ENCODE measurements at regions not wholly inside any gene's neighbourhood (a gene's known extent, or its start where the extent isn't known, plus 50 kb on each side); places are given as distances from the start of the nearest gene placed in this dataset.

- DNase-seq: no peak
Observed at GRCh38 chr9:23326597-23326996, 499.4 kb downstream of the ELAVL2 start.

DNA sequence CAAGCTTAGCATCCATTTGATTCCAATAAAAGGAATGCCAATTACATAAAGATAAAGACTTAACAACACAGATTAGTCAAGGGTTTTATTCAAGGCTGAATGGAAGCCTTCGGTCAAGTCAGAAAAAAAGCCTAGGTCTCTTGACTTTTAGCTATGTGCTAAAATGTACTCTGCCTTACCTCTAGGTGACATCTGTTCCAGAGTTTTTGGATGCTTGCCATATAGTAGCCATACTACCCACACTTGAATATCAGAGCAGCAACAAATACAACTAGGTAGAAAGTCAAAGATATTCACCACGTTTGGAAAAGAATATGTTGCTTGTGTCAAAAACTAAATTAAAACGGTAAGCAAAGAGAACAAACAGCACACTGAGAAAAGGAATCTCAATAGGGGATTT, 484.7 kb downstream of the ELAVL2 start:
- DNase-seq: no peak

GRCh38 chr9:23342291-23342690, 483.7 kb downstream of the ELAVL2 start:
- no peak for DNase-seq

- no peak for DNase-seq
Observed at GRCh38 chr9:23343226-23343625, 482.8 kb downstream of the ELAVL2 start.

DNA sequence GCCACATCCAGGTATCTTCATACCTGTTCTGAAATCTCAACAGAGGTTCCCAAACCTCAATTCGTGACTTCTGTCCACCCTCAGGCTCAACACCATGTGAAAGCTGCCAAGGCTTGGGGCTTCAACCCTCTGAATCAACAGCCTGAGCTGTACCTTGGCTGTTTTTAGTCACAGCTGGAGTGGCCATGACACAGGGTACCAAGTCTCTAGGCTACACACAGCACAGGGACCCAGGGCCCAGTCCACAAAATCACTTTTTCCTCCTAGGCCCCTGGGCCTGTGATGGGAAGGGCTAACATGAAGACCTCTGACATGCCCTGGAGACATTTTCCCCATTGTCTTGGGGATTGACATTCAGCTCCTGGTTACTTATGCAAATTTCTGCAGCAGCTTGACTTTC, 464.9 kb downstream of the ELAVL2 start:
- no peak for DNase-seq

GRCh38 chr9:23372703-23373102, 453.3 kb downstream of the ELAVL2 start:
- DNase-seq: no peak

DNA sequence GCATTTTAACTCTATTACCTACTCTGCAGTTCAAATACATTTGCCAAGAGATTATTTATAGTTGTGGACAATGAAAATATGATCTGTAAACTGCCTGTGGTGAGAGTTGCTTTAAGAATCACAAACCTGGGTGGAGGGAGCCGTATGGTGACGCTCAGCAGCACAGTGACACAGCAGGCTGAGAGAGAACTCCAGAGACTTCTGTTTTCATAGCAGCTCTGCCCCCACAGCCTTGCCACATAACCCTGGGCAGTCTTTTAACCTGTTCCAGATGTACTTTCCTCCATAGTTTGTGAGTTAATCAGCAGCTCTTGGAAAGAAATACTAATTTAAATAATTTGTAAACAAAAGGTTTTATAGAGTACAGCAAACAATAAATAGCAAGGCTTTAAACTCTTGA, 450.5 kb downstream of the ELAVL2 start:
- DNase-seq: no peak

DNA sequence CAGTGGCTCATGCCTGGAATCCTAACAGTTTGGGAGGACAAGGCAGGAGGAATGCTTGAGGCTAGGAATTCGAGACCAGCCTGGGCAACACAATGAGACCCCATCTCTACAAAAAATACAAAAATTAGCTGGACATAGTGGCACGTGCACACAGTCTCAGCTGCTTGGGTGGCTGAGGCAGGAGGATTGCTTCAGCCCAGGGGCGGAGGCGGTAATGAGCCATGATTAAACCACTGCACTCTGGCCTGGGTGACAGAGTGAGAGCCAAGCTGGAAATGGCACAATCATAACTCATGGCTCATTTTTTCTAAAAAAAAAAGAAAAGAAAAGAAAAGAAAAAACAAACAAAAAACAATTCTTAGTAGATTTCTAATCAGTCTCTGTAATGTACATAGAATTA, 446.2 kb downstream of the ELAVL2 start:
- DNase-seq: no peak

GRCh38 chr9:23380821-23381220, 445.2 kb downstream of the ELAVL2 start:
- no peak for DNase-seq

DNA sequence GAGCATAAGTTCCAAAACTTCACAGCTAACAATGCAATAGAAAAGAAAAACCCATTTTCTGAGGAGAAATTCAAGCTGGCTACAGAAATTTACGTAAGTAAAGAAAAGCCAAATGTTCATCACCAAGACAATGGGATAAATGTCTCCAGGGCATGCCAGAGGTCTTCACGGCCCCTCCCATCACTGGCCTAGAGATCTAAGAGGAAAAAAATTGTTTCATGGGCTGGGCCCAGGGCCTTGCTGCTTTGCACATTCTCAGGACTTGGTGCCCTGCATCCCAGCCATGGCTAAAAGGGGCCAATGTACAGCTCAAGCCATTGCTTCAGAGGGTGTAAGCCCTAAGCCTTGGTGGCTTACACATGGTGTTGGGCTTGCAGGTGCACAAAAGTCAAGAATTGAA, 443.6 kb downstream of the ELAVL2 start:
- DNase-seq: no peak

GRCh38 chr9:23394189-23394588, 431.9 kb downstream of the ELAVL2 start:
- DNase-seq: no peak

GRCh38 chr9:23408874-23409273, 417.2 kb downstream of the ELAVL2 start:
- no peak for DNase-seq

DNA sequence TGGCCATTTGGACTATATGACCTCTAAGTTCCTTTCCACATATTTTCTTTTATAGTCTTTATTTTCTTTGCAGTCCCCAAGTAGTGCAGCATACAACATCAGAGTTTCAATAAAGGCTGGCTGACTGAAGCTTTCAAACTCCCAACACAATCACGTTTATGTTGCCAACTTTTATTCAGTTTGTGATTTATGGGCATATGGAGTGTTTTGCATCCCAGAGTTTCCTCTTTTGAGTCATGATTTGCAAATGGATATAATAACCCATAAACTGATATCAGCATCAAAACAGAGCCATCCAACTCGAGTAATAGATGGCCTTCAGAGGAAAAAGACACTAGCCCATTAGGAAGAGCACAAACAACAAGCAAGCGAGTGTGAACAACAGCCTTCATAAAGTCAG, 414.0 kb downstream of the ELAVL2 start:
- DNase-seq: no peak

- no peak for DNase-seq
Observed at GRCh38 chr9:23412458-23412857, 413.6 kb downstream of the ELAVL2 start.

DNA sequence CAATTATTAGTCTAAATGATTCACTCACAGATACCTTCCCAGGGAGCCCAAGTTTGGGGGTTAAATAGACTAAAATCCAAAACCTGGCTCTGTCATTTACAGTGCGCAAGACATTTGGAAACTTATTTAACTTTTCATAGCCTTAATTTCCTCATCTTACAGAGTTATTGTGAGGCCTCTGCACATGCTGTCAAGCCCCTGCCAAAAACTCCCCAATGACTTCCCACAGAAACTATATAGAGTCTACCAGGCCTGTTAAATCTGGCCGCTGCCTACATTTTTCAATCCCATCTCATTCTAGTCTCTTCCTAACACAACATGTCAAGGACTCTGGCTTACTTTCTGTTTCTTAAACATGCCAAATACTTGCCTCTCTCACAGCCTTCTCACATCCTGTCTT, 412.5 kb downstream of the ELAVL2 start:
- no peak for DNase-seq

DNA sequence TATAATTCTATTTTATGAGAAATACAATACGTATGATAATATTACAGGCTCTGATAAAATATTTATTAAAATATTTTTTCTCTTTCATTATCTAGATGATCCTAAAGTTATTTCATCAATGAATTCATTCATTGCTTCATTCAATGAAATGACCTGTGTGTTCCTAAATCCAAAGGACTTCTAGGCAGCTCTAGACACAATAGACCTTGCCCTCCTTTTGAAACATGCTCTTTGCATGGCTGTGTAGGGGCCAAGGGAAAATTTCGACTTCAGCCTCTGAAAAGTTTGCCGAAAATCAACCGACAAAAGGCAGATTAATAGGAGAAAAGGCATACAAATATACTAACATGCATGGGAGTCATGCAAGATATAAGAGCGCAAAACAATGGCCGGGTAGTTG, 402.0 kb downstream of the ELAVL2 start:
- DNase-seq: no peak

GRCh38 chr9:23426144-23426543, 399.9 kb downstream of the ELAVL2 start:
- DNase-seq: no peak

DNA sequence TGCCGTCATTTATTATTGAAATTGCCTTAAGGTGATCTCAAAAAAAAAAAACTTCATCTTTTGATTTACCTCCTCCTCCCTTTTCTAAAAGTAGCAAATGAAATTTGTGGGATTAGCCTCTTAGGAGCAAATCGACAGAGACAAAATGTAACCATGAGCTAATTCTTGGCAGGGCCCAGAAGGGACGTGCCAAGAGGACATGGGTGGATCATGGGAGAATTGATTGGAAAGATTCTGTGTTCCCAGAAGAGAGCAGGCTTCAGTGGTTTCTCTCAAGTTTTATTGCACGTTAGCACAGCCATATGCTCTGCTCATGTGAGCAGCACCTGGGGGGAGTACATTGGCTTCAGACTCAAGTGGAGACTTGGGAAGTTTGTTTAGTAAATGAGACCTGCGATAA, 394.6 kb downstream of the ELAVL2 start:
- DNase-seq: no peak

DNA sequence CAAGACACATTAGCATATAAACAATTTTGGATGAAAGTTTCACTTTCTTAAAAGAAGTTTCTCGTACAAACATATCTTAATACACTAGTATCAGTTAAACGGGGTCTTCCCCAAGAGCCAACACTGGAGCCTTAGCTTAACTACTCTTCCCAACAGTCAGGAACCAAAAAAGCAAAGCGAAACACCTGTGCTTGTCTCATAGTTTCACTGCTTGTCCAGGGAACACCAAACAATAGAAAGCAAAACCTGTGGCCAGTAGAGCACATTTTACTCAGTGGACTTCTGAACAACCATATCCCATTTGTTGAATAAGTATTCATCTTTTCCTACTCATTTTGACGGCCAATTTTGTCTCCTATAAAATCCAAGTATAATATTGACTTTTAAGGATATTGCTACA, 391.4 kb downstream of the ELAVL2 start:
- no peak for DNase-seq

DNA sequence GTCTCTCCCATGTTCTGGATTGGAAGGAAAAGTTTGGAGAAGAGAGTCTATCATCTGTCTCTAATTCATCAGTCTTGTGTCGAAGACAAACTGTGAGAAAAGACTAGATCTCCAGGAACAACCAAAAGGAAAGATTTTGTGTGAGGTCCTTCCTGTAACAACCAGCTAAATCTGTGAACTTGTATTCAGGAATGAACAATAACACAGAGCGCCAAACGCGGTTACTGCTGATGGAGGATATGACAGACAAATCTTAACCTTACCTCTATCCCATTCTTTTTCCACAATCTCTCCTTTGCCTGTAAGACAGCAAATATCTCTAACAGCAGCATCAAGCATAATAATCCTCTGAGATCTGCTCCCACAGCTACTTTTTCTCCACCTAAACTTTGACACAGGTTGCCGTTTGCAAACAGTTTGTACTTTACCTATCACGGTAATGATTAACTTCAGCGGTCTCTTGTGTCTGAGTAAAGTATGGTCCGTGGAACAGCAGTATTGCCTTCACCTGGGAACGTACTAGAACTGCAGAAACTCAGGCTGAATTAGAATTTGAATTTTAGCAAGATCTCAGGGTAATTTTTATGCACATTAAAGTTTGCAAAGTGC, 387.6 kb downstream of the ELAVL2 start:
- no peak for DNase-seq

- no peak for DNase-seq
Observed at GRCh38 chr9:23441275-23441674, 384.8 kb downstream of the ELAVL2 start.

DNA sequence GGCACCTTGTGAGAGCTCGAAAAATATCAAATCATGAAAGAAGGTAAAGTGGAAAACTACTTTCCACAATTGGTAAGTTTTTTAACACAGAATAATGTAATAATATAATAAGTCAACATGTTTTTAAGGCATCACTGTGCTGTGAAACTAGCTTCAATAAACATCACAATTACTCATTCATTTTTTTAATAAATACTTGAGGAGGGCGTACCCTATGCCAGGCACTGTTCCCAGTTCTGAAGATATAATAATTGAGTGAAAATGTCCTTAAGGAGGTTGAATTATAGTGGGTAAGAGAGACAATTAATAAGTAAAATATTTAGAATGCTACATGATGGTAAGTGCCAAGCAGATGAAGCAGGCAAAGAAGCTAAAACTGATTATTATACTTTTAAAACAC, 381.4 kb downstream of the ELAVL2 start:
- no peak for DNase-seq

GRCh38 chr9:23447166-23447565, 378.9 kb downstream of the ELAVL2 start:
- DNase-seq: no peak

- DNase-seq: no peak
Observed at GRCh38 chr9:23447944-23448343, 378.1 kb downstream of the ELAVL2 start.

GRCh38 chr9:23451802-23452418, 374.1 kb downstream of the ELAVL2 start:
- DNase-seq: no peak
